GM13976 (cell line): ENCODE measurements at regions not wholly inside any gene's neighbourhood (a gene's known extent, or its start where the extent isn't known, plus 50 kb on each side); places are given as distances from the start of the nearest gene placed in this dataset.

Experiments used
- DNase-seq: peaks from one replicate; pipeline ENCODE4 v3.0.0; 2012; ENCODE audit warnings: low spot score
- in situ Hi-C: fragments of 300-500 bp; cut with MboI; formaldehyde crosslinking; loops from one replicate; pipeline ENCODE4 v1.12.0; 2022; ENCODE audit warnings: low sequenced_read_pairs, mixed read lengths, inconsistent platforms; ENCODE audit not compliant: unreplicated experiment
- TF ChIP-seq, protein P1 (sequence below): IDR thresholded peaks from 2 replicates; pipeline ENCODE4 v1.5.1; 2012; ENCODE audit warnings: borderline replicate concordance, mild to moderate bottlenecking; ENCODE audit not compliant: insufficient read depth; ENCODE audit errors: extremely low read depth, missing control alignments, control extremely low read depth

DNA sequence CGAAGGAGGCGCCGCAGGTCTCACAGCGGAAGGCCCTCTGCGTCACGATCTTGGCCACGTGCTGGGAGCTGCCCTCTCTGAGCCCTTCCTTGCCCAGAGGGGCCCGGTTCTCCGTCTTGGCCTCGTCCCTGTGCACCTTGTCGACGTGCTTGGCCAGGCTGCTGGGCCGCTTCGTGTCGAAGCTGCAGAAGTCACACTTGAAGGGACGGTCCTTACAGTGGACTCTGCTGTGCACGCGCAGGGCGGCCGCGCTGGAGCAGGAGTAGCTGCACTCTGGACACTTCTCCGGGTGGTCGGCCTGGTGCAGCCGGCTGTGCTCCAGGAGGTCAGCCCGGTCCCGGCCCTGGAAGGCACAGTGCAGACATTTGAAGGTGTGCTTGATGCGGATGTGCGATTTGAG is 106.9 kb downstream of the ZFP64 start:
- TF ChIP-seq, protein P1, sequence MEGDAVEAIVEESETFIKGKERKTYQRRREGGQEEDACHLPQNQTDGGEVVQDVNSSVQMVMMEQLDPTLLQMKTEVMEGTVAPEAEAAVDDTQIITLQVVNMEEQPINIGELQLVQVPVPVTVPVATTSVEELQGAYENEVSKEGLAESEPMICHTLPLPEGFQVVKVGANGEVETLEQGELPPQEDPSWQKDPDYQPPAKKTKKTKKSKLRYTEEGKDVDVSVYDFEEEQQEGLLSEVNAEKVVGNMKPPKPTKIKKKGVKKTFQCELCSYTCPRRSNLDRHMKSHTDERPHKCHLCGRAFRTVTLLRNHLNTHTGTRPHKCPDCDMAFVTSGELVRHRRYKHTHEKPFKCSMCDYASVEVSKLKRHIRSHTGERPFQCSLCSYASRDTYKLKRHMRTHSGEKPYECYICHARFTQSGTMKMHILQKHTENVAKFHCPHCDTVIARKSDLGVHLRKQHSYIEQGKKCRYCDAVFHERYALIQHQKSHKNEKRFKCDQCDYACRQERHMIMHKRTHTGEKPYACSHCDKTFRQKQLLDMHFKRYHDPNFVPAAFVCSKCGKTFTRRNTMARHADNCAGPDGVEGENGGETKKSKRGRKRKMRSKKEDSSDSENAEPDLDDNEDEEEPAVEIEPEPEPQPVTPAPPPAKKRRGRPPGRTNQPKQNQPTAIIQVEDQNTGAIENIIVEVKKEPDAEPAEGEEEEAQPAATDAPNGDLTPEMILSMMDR: no peak
- in situ Hi-C loops: no loop called here
- DNase-seq: no peak

DNA sequence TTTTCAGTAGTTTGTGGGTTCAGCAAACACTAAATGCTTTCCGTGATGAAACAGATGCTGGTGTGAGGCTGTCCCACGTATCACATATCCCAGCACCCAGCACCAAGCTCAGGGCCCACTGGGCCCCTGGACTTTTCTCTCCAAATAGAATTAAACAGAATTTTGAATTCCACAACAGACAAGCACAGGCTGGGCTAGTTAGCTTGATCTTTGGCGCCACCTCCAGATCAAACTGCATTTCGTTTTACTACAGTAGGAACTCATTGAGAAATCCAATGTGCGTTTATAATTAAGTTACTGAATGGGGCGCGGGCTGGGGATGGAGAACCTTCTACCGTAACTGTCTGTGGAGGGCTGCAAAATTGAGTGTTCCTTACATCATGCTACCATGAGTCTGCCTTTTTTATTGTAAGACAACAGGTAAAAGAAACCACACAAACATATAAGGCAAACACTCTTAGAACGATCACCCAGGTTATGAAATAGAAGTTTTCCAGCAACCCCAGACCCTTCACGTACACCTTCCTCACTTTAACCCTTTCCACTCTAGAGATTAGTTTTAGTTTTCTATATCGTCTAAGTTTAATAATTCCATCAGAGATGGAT is 107.8 kb downstream of the ZFP64 start:
- in situ Hi-C loops: no loop called here
- peak; percentile 61 for DNase-seq
- TF ChIP-seq, protein P1: peak; percentile 36

DNA sequence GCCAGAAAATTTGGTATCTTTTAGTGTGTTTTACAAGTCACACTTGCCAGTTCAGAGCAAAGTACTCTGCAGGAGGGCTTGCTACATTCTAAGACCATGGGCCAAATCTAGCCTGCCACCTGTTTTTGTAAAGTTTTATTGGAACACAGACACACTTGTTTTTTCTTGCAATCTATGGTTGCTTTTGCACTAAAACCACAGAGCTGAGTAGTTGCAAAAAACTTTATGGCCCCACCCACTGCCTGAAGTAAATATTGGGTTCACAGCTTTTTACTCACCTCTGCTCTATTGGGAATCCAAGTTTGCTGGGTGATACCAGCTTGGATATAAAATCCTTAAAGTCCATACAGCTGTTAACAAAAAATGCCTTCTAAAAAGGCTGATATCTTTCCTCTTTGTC is 109.0 kb downstream of the ZFP64 start:
- TF ChIP-seq, protein P1: no peak
- in situ Hi-C loops: no loop called here
- no peak for DNase-seq

DNA sequence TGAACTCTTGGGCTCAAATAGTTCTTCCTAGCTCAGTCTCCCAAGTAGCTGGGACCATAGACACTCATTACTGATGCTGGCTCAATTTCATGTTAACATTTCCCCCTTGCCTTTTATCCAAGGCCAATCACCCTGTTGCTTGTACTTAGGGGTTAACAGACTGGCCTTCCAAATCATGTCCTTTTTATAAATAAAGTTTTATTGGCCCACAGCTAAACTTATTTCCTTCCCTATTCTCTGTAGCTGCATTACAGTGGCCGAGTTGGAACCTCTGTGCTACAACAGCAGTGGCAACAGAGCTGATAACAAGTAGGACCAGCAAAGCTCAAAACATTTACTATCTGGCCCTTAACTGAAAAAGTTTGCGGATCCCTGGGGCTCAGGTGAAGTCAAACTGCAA is 109.8 kb downstream of the ZFP64 start:
- TF ChIP-seq, protein P1: no peak
- in situ Hi-C loops: no loop called here
- DNase-seq: no peak

DNA sequence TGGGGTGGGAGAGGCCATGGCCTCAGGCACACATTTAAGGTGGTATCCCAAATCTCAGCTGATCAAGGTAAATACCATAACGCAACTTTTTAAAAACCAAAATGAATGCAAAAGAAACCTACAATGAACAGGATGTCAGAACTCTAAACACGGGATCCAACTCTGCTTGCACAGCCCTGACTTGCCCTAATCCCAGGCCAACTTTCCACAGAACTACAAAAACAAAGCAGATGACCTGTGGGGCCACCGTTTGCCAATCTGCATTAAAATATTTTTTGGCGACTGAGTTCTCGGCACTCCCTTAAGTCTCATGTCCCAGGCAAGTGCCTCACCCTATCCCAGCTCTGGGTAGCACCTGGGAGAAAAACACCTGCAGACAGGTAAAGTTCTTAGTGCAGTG is 110.5 kb downstream of the ZFP64 start:
- in situ Hi-C loops: no loop called here
- TF ChIP-seq, protein P1: no peak
- no peak for DNase-seq

DNA sequence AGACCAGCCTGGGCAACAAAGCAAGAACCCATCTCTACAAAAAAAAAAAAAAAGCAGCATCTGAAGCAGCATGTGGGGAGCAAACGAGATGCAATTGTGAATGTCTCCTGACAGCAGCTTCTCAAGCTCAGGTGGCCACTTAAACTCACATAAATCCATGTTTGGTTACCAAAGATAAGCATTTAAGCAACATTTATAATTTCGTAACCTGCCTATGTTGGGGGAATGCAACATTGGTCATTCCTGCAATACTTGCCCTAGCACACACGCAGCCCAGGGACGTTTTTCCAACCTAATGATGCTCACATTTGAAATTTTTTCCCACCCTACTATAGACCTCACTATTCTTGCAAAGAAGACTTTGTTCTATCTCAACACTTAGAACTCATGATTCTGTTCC is 113.3 kb downstream of the ZFP64 start:
- TF ChIP-seq, protein P1: no peak
- no peak for DNase-seq
- in situ Hi-C loops: no loop called here
